GM18870 (cell line): ENCODE measurements at regions not wholly inside any gene's neighbourhood (a gene's known extent, or its start where the extent isn't known, plus 50 kb on each side); places are given as distances from the start of the nearest gene placed in this dataset.
"Not testable (repeated sequence)": the region's sequence is repeated elsewhere in the genome, so short reads cannot be mapped to it uniquely, and the experiment has no call there.

ENCODE experiments used
- ATAC-seq: cut with Tn5 transposase; IDR thresholded peaks from one replicate; pipeline ENCODE4 v1.9.1; 2021; ENCODE audit warnings: moderate library complexity; ENCODE audit not compliant: unreplicated experiment

DNA sequence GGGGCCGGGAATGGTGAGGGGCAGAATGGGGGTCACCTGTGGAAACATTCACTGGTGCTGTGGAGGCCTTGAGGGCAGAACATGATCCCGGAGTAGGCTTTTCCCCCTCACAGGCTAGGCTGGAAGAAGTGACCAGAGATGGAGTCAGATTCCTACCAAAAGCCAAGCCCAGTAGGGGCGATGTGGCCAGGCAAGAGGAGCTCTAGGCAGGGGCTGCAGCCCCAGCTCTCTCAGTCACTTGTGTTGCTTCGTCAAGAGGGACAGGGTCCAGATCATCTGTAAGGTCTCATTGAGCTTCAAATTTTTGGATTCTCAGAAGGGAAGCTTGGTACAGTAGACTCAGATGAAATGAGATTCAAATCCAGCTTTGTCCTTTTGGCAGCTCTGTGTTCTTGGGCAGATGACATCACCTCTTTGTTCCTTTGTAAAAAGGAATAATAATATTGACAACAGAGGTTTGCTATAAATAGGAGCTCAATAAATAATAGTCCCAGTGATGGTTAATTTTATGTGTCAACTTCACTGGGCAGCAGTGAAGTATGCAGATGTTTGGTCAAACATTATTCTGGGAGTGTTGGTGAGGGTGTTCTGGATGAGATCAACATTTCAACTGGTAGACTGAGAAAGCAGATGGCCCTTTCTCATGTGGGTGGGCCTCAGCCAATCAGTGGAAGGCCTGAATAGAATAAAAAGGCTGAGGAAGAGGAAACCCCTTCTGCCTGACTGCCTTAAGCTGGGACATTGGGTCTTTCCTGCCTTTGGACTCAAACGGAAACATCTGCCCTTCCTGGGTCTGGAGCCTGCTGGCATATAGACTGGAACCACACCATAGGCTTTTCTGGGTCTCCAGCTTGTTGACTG lies 324.7 kb upstream of the USP24 start:
- no peak for ATAC-seq

- ATAC-seq = no peak
Measured at GRCh38 chr1:55538428-55538827, 323.3 kb upstream of the USP24 start.

- ATAC-seq = peak; percentile 63
Measured at GRCh38 chr1:55536545-55536865, 321.3 kb upstream of the USP24 start.

- no peak for ATAC-seq
Measured at GRCh38 chr1:55535724-55536544, 320.8 kb upstream of the USP24 start.

- no peak for ATAC-seq
Measured at GRCh38 chr1:55534565-55535121, 319.5 kb upstream of the USP24 start.

DNA sequence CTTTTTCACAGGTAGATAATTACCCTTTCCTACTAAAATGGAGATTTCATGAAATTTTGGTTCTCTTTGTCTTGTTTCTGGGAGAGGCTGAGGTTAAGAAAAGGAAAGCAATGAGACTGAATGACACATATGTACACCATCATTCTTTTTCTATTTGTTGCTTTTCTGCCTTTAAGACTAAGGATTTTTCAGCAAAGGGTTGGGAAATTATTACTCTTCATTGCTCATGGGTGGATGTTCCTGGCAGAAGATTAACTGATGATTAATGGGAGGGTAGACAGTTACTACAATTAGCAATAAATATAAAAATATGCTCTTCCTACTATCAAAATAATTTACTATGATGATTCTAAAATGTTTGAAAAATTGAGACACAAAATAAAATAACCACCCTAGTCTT lies 316.5 kb upstream of the USP24 start:
- no peak for ATAC-seq

DNA sequence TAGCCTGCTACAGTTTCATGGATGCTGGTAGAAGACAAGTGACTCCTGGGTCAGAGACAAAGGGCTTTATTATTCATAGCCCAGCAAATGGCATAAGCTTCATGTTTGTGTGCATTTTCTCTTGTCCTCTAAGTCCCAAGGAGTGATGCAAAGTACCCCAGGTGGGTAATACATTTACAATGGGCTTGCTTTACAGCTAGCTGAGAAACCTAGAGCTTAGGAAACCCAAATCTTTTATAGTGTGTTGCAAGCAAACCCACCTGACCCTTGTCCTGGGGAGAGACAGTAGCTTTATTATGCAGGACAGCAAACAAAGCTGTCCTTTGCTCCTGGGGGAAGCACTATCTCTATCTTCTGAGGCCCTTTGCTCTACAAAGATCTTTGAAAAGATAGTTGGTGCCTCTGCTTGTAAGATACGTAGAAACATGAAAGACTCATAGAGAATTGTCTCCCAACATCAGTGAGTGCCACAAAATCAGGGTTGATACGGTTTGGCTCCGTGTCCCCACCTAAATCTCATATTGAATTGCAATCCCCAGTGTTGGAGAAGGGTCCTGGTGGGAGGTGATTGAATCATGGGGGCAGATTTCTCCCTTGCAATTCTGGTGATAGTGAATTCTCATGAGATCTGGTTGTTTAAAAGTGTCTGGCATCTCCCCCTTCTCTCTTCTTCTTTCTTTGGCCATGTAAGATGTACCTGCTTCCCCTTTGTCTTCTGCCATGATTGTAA lies 315.8 kb upstream of the USP24 start:
- ATAC-seq = no peak

GRCh38 chr1:55529017-55529416 lies 313.9 kb upstream of the USP24 start:
- ATAC-seq = no peak

DNA sequence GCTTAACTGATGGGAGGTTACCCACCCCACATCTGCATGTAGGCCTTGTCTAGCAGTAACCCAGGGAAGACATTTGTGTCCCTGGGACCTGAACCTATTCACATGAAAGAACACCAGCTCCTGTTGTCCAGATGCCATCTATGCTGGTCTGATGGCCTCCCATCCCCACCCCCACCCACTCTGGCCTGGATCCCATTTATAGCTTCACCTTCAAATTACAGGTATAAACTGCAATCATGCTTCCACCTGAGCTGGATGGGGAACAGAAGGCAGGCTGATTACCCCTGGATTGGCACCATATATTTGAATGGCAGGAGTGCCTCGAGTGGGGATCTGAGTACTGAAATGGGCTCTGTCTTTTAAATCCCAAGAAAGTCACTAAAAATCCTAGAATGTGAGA lies 312.7 kb upstream of the USP24 start:
- no peak for ATAC-seq

DNA sequence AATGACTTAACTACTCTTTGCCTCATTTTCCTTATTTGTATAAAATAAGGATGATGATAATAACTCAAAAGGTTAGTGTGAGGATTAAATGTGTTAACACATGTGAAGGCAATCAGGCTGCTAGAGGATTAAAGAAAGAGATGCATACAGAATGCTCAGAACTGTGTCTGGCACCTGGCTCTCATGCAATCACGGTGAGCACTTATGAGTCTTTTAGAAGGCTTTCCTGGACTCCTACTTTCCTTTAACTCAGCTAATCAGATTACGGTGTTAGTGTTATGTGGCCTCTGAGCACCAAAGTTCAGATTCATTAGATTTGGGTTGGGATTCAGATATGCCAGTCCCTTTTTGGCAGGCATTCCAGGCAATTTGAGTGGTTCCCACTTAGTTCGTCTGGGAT lies 311.6 kb upstream of the USP24 start:
- ATAC-seq = no peak

DNA sequence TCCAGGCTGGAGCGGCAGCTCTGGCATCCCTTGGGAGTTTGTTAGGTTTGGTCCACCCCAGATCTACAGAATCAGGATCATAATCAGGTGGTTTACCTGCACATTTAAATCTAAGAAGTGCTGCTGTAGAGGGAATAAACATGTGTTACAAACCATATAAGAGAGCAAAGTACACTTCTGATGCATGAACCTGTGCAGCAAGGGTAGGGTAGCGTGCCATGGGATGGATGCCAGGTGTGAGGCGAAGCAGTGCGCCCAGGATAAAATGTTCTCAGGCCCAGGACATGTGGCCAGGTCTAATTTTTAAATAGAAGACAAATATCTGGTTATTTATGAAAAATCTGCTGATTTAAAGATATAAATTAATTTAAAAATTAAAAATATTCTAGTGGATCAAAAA lies 308.8 kb upstream of the USP24 start:
- no peak for ATAC-seq

GRCh38 chr1:55522982-55523381 lies 307.8 kb upstream of the USP24 start:
- ATAC-seq = no peak

GRCh38 chr1:55522353-55522903 lies 307.3 kb upstream of the USP24 start:
- no peak for ATAC-seq

DNA sequence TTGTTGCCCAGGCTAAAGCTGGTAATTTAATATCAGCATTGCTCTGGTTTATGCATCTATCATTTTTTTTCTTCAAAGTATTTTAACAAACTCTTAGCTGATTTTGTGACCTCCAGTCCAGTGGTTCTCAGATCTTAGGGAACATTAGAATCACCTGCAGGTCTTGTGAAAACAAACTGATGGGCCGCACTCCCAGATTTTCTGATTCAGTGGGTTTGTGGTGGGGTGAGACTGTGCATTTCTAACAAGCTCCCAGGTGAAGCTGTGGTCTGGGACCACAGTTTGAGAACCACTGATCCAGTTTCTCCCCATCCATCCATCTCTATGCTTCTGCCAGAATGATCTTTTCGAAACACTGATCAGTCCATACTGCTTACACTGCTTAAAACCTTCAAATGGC lies 305.7 kb upstream of the USP24 start:
- ATAC-seq = no peak

DNA sequence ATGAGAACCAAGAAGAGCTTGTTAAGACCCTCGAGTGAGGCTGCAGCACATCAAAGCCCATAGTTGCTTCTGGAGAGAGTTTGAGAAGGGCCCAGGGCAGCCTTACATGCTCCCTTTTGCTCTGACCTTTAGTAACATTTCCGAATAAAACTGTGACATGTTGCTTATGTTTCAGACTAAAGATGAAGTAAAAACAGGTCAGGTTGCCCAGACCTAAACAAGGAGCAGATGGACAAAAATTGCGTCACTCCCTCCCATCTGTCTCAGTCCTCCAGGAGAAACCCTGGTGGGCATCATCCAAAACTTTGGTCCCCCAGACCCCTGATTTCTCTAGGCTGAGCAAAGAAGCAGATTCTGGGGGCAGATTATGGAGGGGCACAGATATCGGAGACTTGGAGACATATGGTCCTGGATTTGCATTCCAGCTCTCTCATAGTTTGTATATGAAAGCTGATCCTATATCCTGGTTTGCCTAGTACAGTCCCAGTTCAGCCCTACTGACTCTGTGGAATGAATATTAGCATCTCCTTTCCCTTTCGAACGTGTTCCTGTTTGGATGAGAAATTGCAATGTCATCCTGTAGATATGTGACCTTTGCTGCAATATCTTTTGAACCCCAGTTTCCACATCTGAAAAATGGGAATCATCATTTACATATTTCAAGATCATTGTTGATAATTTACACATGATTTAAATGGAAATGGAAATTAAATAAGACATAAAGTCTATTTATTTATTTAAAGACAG lies 304.9 kb upstream of the USP24 start:
- ATAC-seq = no peak

- no peak for ATAC-seq
Measured at GRCh38 chr1:55519276-55519675, 304.1 kb upstream of the USP24 start.

- no peak for ATAC-seq
Measured at GRCh38 chr1:55517036-55517435, 301.9 kb upstream of the USP24 start.

DNA sequence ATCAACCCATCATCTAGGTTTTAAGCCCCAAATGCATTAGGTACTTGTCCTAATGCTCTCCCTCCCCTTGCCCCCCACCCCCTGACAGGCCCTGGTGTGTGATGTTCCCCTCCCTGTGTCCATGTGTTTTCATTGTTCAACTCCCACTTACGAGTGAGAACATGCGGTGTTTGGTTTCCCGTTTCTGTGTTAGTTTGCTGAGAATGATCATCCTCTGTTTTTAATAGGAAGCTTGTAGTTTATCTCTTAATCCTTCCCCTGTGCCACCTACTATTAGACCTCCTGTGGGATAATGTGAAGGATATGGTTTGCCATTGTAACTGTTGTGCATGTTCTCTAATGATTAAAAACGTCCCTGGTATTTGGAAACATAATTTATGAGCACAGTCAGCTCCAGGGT lies 299.4 kb upstream of the USP24 start:
- not testable (repeated sequence) for ATAC-seq

GRCh38 chr1:55512466-55512865 lies 297.3 kb upstream of the USP24 start:
- ATAC-seq = no peak

DNA sequence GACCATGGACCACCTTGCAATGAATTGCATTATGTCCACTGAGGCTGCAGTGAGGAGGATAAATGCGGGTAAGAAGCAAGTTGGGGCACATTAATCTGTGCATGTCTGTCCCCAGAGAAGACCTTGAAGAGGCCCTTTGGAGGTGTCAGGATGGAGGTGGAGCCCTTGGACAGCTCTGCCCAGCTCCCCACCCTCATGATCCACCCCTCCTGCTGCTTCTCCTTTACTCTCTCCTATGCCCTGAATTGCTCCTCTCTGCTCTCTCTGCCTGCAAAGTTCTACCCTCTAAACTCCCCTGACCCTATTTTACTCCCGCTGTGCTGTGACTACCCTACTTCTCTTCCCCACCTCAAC lies 292.4 kb upstream of the USP24 start:
- no peak for ATAC-seq
